ENCODE measurements at regions not wholly inside any gene's neighbourhood (a gene's known extent, or its start where the extent isn't known, plus 50 kb on each side); places are given as distances from the start of the nearest gene placed in this dataset.
"Not testable (repeated sequence)": the region's sequence is repeated elsewhere in the genome, so short reads cannot be mapped to it uniquely, and the experiment has no call there.

DNA sequence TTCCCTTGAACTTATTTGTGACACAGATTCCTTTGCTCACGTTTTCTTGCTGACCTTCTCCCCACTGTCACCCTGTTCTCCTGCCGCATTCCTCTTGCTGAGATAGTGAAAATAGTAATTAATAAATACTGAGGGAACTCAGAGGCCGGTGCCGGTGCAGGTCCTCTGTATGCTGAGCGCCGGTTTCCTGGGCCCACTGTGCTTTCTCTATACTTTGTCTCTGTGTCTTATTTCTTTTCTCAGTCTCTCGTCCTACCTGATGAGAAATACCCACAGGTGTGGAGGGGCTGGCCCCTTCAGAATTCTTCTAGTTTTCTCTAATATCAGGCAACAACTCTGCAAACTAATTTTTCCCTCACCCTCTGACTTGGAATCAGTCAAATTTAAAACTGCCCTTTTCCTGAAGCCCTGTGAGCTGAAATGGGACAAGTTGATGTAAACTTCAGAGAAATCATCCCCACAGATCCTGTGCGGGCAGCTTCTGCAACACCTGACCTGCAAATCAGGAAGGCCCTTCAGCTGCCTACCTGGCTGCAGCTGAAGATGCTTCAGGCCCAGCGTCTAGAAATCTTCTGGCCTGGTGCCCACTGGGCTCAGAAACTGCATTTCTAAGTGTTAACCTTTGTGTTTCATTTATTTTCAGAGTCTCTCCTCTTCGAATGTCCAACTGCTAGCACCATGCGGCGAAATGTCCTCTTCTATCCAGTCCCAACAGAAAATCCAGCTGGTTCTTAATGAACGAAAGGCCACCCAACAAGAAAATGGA, 149.7 kb downstream of the TMEM121 start:
- TF ChIP-seq EZH2 (IDR thresholded peaks at IDR 0.05; ENCODE audit: borderline replicate concordance, low read depth, low read length, severe bottlenecking); POLR2AphosphoS5 (IDR thresholded peaks at IDR 0.05; ENCODE audit: insufficient read depth, low read depth, low read length): not testable (repeated sequence)

Data from endothelial cell of umbilical vein (primary cell).